NCI-H1048 (cell line): ENCODE measurements at regions not wholly inside any gene's neighbourhood (a gene's known extent, or its start where the extent isn't known, plus 50 kb on each side); places are given as distances from the start of the nearest gene placed in this dataset.

ENCODE experiments used
- DNase-seq: peaks from one replicate; lab custom pipeline; 2025; lab: John Stamatoyannopoulos, UW

- DNase-seq = no peak
Observed at GRCh38 chr3:76346690-76347089, 561.3 kb upstream of the ZNF717 start.

- no peak for DNase-seq
Observed at GRCh38 chr3:76349715-76350480, 564.5 kb upstream of the ZNF717 start.

- DNase-seq = no peak
Observed at GRCh38 chr3:76352051-76352450, 566.7 kb upstream of the ZNF717 start.

- DNase-seq = no peak
Observed at GRCh38 chr3:76352511-76353284, 567.3 kb upstream of the ZNF717 start.

- no peak for DNase-seq
Observed at GRCh38 chr3:76353683-76354082, 568.3 kb upstream of the ZNF717 start.

- DNase-seq = no peak
Observed at GRCh38 chr3:76361010-76361409, 575.7 kb upstream of the ZNF717 start.

- no peak for DNase-seq
Observed at GRCh38 chr3:76362643-76363042, 577.3 kb upstream of the ZNF717 start.

- DNase-seq = no peak
Observed at GRCh38 chr3:76365275-76365674, 579.9 kb upstream of the ZNF717 start.

GRCh38 chr3:76367281-76367680 lies 581.9 kb upstream of the ZNF717 start:
- DNase-seq = no peak

- DNase-seq = no peak
Observed at GRCh38 chr3:76369170-76369569, 583.8 kb upstream of the ZNF717 start.

- DNase-seq = no peak
Observed at GRCh38 chr3:76370749-76371520, 585.6 kb upstream of the ZNF717 start.

GRCh38 chr3:76372497-76372896 lies 587.1 kb upstream of the ZNF717 start:
- no peak for DNase-seq

GRCh38 chr3:76377074-76377473 lies 591.7 kb upstream of the ZNF717 start:
- no peak for DNase-seq

- DNase-seq = no peak
Observed at GRCh38 chr3:76378789-76379188, 593.4 kb upstream of the ZNF717 start.

- DNase-seq = no peak
Observed at GRCh38 chr3:76383781-76384180, 598.4 kb upstream of the ZNF717 start.

GRCh38 chr3:76387000-76387399 lies 601.7 kb upstream of the ZNF717 start:
- no peak for DNase-seq

- no peak for DNase-seq
Observed at GRCh38 chr3:76400141-76400540, 614.8 kb upstream of the ZNF717 start.

GRCh38 chr3:76402926-76403325 lies 617.6 kb upstream of the ZNF717 start:
- DNase-seq = no peak

GRCh38 chr3:76403556-76403955 lies 618.2 kb upstream of the ZNF717 start:
- DNase-seq = no peak

- no peak for DNase-seq
Observed at GRCh38 chr3:76405196-76405595, 619.8 kb upstream of the ZNF717 start.

GRCh38 chr3:76410762-76411281 lies 625.5 kb upstream of the ZNF717 start:
- no peak for DNase-seq

GRCh38 chr3:76415384-76415783 lies 624.5 kb upstream of the ROBO2 start:
- no peak for DNase-seq
